ENCODE measurements at regions not wholly inside any gene's neighbourhood (a gene's known extent, or its start where the extent isn't known, plus 50 kb on each side); places are given as distances from the start of the nearest gene placed in this dataset.
"Not testable (repeated sequence)": the region's sequence is repeated elsewhere in the genome, so short reads cannot be mapped to it uniquely, and the experiment has no call there.

- DNase-seq (ENCODE audit: low spot score): no peak
- no peak overlapping the region for H3K4me3 ChIP-seq (ENCODE audit: low read depth in 1 of 3, low read length in 3 of 3)
Measured at GRCh38 chr18:11362856-11363255, 213.5 kb upstream of the PIEZO2 start.

GRCh38 chr18:11361862-11362261, 212.5 kb upstream of the PIEZO2 start:
- H3K9ac ChIP-seq (ENCODE audit: low read depth in 1 of 2, low read length in 2 of 2); H3K4me3 ChIP-seq (ENCODE audit: low read depth in 1 of 3, low read length in 3 of 3); H3K9me3 ChIP-seq (ENCODE audit: control insufficient read depth in 4 of 4, low read length in 3 of 4); H3K4me1 ChIP-seq (ENCODE audit: control insufficient read depth in 4 of 4, insufficient read depth in 4 of 4, low read length in 3 of 4); DNase-seq (ENCODE audit: low spot score); H3K27ac ChIP-seq (ENCODE audit: low read depth in 1 of 2, low read length in 2 of 2); H3K27me3 ChIP-seq (ENCODE audit: control insufficient read depth in 4 of 4, insufficient read depth in 4 of 4, low read length in 3 of 4); H3K36me3 ChIP-seq (ENCODE audit: control insufficient read depth in 4 of 4, insufficient read depth in 3 of 4, low read depth in 1 of 4, low read length in 3 of 4): not testable (repeated sequence)
- WGBS: 96% methylated on average over 6 of the region's 6 CpGs

More at GRCh38 chr18:11362856-11363255, 213.5 kb upstream of the PIEZO2 start:
- 89% methylated on average over 1 of the region's 1 CpG for WGBS
- no peaks in the 10 kb centered on the region for H3K9me3 ChIP-seq (ENCODE audit: control insufficient read depth in 4 of 4, low read length in 3 of 4)
- H3K27ac ChIP-seq (ENCODE audit: low read depth in 1 of 2, low read length in 2 of 2): no peak overlapping the region
- H3K9ac ChIP-seq (ENCODE audit: low read depth in 1 of 2, low read length in 2 of 2): no peak overlapping the region
- no peaks in the 10 kb centered on the region for H3K36me3 ChIP-seq (ENCODE audit: control insufficient read depth in 4 of 4, insufficient read depth in 3 of 4, low read depth in 1 of 4, low read length in 3 of 4)
- H3K4me1 ChIP-seq (ENCODE audit: control insufficient read depth in 4 of 4, insufficient read depth in 4 of 4, low read length in 3 of 4): no peaks in the 10 kb centered on the region
- TF ChIP-seq EGR1 (IDR thresholded peaks at IDR 0.05; ENCODE audit: low read depth in 2 of 2) (no peak), YY1 (IDR thresholded peaks at IDR 0.05) (no peak), ZBTB33 (IDR thresholded peaks at IDR 0.05) (no peak), RAD21 (IDR thresholded peaks at IDR 0.05) (no peak), CTCF (IDR thresholded peaks at IDR 0.05; ENCODE audit: low read depth, low read length, missing input control) (no peak), HNF4G (IDR thresholded peaks at IDR 0.05) (no peak), JUND (IDR thresholded peaks at IDR 0.05) (no peak), MAX (IDR thresholded peaks at IDR 0.05) (no peak), TAF1 (conservative IDR thresholded peaks at IDR 0.05) (no peak)
- H3K27me3 ChIP-seq (ENCODE audit: control insufficient read depth in 4 of 4, insufficient read depth in 4 of 4, low read length in 3 of 4): no peaks in the 10 kb centered on the region

- no peaks in the 10 kb centered on the region for H3K9me3 ChIP-seq (ENCODE audit: control insufficient read depth in 4 of 4, low read length in 3 of 4)
- no peak overlapping the region for H3K4me3 ChIP-seq (ENCODE audit: low read depth in 1 of 3, low read length in 3 of 3)
- no peak overlapping the region for H3K9ac ChIP-seq (ENCODE audit: low read depth in 1 of 2, low read length in 2 of 2)
- H3K36me3 ChIP-seq (ENCODE audit: control insufficient read depth in 4 of 4, insufficient read depth in 3 of 4, low read depth in 1 of 4, low read length in 3 of 4): no peaks in the 10 kb centered on the region
- no peaks in the 10 kb centered on the region for H3K27me3 ChIP-seq (ENCODE audit: control insufficient read depth in 4 of 4, insufficient read depth in 4 of 4, low read length in 3 of 4)
- H3K27ac ChIP-seq (ENCODE audit: low read depth in 1 of 2, low read length in 2 of 2): no peak overlapping the region
- 91% methylated on average over 1 of the region's 1 CpG for WGBS
- no peaks in the 10 kb centered on the region for H3K4me1 ChIP-seq (ENCODE audit: control insufficient read depth in 4 of 4, insufficient read depth in 4 of 4, low read length in 3 of 4)
- no peak for DNase-seq (ENCODE audit: low spot score)
- TF ChIP-seq MAX (IDR thresholded peaks at IDR 0.05): no peak
- no peak for TF ChIP-seq GABPA (IDR thresholded peaks at IDR 0.05 in 1 of 2, conservative IDR thresholded peaks at IDR 0.05 in 1 of 2)
- TF ChIP-seq HNF4A (conservative IDR thresholded peaks at IDR 0.05): no peak
- TF ChIP-seq EGR1 (IDR thresholded peaks at IDR 0.05; ENCODE audit: low read depth in 2 of 2): no peak
- TF ChIP-seq FOXA2 (IDR thresholded peaks at IDR 0.05): no peak
- no peak for TF ChIP-seq TAF1 (conservative IDR thresholded peaks at IDR 0.05)
- no peak for TF ChIP-seq ATF3 (IDR thresholded peaks at IDR 0.05)
- no peak for TF ChIP-seq RAD21 (IDR thresholded peaks at IDR 0.05)
- TF ChIP-seq CTCF (IDR thresholded peaks at IDR 0.05; ENCODE audit: low read depth, low read length, missing input control): no peak
- TF ChIP-seq YY1 (IDR thresholded peaks at IDR 0.05): no peak
- no peak for TF ChIP-seq JUND (IDR thresholded peaks at IDR 0.05)
- TF ChIP-seq ZBTB33 (IDR thresholded peaks at IDR 0.05): no peak
- TF ChIP-seq NR2F2 (IDR thresholded peaks at IDR 0.05): no peak
- TF ChIP-seq RXRA (IDR thresholded peaks at IDR 0.05): no peak
- TF ChIP-seq FOXA1 (IDR thresholded peaks at IDR 0.05): no peak
Measured at GRCh38 chr18:11357678-11358077, 208.3 kb upstream of the PIEZO2 start.

Data from liver (tissue), 8 donors.